Stimulated activated naive CD8-positive, alpha-beta T cell treated with anti-CD3 and anti-CD28 coated beads, Interleukin-15, amount 100 ng/mL, for 72 hours (primary cell): ENCODE measurements at regions not wholly inside any gene's neighbourhood (a gene's known extent, or its start where the extent isn't known, plus 50 kb on each side); places are given as distances from the start of the nearest gene placed in this dataset.
"Not testable (repeated sequence)": the region's sequence is repeated elsewhere in the genome, so short reads cannot be mapped to it uniquely, and the experiment has no call there.

Experiments used
- ATAC-seq: fragments of 150-1000 bp; cut with Tn5 transposase; 2 replicates; pipeline ENCODE4 v1.10.0; 2021; ENCODE audit warnings: mild to moderate bottlenecking, moderate library complexity
- DNase-seq, 2 donors: peaks; one replicate each; pipeline ENCODE4 v3.0.0; 2021 to 2022
- H3K27ac Mint-ChIP-seq, 2 donors: one replicate each; pipeline ENCODE4 v1.8.0; 2022; ENCODE audit warnings: mild to moderate bottlenecking in 2 of 2, mixed read lengths in 2 of 2, moderate library complexity in 2 of 2
- H3K27me3 Mint-ChIP-seq: one replicate; pipeline ENCODE4 v1.8.0; 2022; ENCODE audit warnings: mixed read lengths
- H3K4me1 Mint-ChIP-seq: one replicate; pipeline ENCODE4 v1.8.0; 2022; ENCODE audit warnings: mild to moderate bottlenecking, mixed read lengths
- H3K4me3 Mint-ChIP-seq, 2 donors: one replicate each; pipeline ENCODE4 v1.8.0; 2022; ENCODE audit warnings: mild to moderate bottlenecking in 2 of 2, mixed read lengths in 2 of 2, moderate library complexity in 1 of 2
- H3K9me3 Mint-ChIP-seq, 2 donors: one replicate each; pipeline ENCODE4 v1.8.0; 2022; ENCODE audit warnings: mixed read lengths in 2 of 2

GRCh38 chr2:167753142-167753541 lies 494.3 kb downstream of the STK39 start:
- H3K27ac Mint-ChIP-seq, result no peak overlapping the region
- no peaks in the 10 kb centered on the region for H3K9me3 Mint-ChIP-seq
- no peak for DNase-seq
- H3K4me1 Mint-ChIP-seq, result no peaks in the 10 kb centered on the region
- ATAC-seq, result no peak
- no peaks in the 10 kb centered on the region for H3K27me3 Mint-ChIP-seq
- H3K4me3 Mint-ChIP-seq, result no peak overlapping the region

GRCh38 chr2:167752734-167753133 lies 494.7 kb downstream of the STK39 start:
- no peaks in the 10 kb centered on the region for H3K27me3 Mint-ChIP-seq
- no peak overlapping the region for H3K4me3 Mint-ChIP-seq
- ATAC-seq (no peak), DNase-seq (no peak)
- no peaks in the 10 kb centered on the region for H3K9me3 Mint-ChIP-seq
- H3K27ac Mint-ChIP-seq, result no peak overlapping the region
- no peaks in the 10 kb centered on the region for H3K4me1 Mint-ChIP-seq

- no peaks in the 10 kb centered on the region for H3K9me3 Mint-ChIP-seq
- no peak overlapping the region for H3K4me3 Mint-ChIP-seq
- no peak overlapping the region for H3K27ac Mint-ChIP-seq
- no peaks in the 10 kb centered on the region for H3K27me3 Mint-ChIP-seq
- no peaks in the 10 kb centered on the region for H3K4me1 Mint-ChIP-seq
- DNase-seq (no peak), ATAC-seq (no peak)
Measured at GRCh38 chr2:167750675-167751074, 496.7 kb downstream of the STK39 start.

DNA sequence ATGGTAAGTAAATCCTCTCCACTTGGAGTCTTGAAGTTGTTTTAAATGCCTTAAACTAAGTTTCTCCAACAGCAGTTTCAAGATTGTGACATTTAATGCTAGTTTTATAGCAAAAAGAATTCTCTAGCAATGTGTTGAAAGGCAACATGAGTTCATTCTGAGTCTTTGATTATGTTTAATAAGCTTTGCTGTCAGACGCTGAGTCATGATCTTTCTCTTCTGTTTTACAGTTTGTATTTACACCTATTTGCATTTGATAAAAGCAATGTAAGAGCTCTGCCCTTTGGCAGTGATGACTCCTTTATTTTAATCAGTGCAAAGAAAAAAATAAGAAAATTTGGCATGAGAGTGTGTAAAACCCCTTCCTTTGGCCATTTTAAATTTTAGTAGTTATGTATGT lies 497.7 kb downstream of the STK39 start:
- Mint-ChIP-seq H3K4me1 (no peaks in the 10 kb centered on the region), H3K9me3 (no peaks in the 10 kb centered on the region), H3K27me3 (no peaks in the 10 kb centered on the region), H3K27ac (no peak overlapping the region), H3K4me3 (no peak overlapping the region)
- DNase-seq (no peak), ATAC-seq (no peak)

GRCh38 chr2:167749016-167749415 lies 498.4 kb downstream of the STK39 start:
- ATAC-seq (no peak), DNase-seq (no peak)
- Mint-ChIP-seq H3K27me3 (no peaks in the 10 kb centered on the region), H3K9me3 (no peaks in the 10 kb centered on the region), H3K4me3 (no peak overlapping the region), H3K27ac (no peak overlapping the region), H3K4me1 (no peaks in the 10 kb centered on the region)

DNA sequence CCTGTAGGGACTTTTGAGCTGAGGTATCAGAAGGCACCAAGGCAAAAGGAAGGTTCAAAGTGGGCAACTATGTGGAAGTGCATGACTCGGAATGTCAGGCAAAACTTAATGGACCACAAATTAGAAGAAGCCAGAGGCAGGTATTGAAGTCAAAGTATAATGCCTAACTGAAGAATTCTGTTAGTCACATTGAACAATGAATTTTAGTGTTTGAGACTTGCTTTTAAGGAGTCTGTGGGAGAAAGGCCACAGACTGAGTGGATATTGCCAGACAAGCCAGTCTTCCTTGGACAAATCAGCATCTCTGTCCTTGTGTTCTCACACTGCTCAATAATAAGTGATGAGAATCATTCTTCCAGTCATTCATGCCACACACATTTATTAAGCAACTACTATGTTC lies 498.9 kb downstream of the STK39 start:
- Mint-ChIP-seq H3K4me3 (no peak overlapping the region), H3K27ac (no peak overlapping the region), H3K4me1 (no peaks in the 10 kb centered on the region), H3K9me3 (no peaks in the 10 kb centered on the region), H3K27me3 (no peaks in the 10 kb centered on the region)
- no peak for ATAC-seq
- DNase-seq, result no peak

GRCh38 chr2:167745667-167746066 lies 501.7 kb downstream of the STK39 start:
- ATAC-seq (no peak), DNase-seq (no peak)
- H3K4me1 Mint-ChIP-seq, result no peaks in the 10 kb centered on the region
- no peaks in the 10 kb centered on the region for H3K27me3 Mint-ChIP-seq
- no peaks in the 10 kb centered on the region for H3K9me3 Mint-ChIP-seq
- H3K4me3 Mint-ChIP-seq, result no peak overlapping the region
- no peak overlapping the region for H3K27ac Mint-ChIP-seq

GRCh38 chr2:167739921-167740320 lies 507.5 kb downstream of the STK39 start:
- not testable (repeated sequence) for H3K9me3 Mint-ChIP-seq, DNase-seq, H3K4me1 Mint-ChIP-seq, H3K27me3 Mint-ChIP-seq, H3K27ac Mint-ChIP-seq, H3K4me3 Mint-ChIP-seq, ATAC-seq

GRCh38 chr2:167733747-167734146 lies 513.6 kb downstream of the STK39 start:
- no peaks in the 10 kb centered on the region for H3K4me1 Mint-ChIP-seq
- H3K27ac Mint-ChIP-seq, result no peak overlapping the region
- no peaks in the 10 kb centered on the region for H3K9me3 Mint-ChIP-seq
- DNase-seq (no peak), ATAC-seq (no peak)
- no peaks in the 10 kb centered on the region for H3K27me3 Mint-ChIP-seq
- no peak overlapping the region for H3K4me3 Mint-ChIP-seq

GRCh38 chr2:167732326-167732725 lies 515.1 kb downstream of the STK39 start:
- Mint-ChIP-seq H3K4me3 (no peak overlapping the region), H3K4me1 (no peaks in the 10 kb centered on the region), H3K9me3 (no peaks in the 10 kb centered on the region), H3K27ac (no peak overlapping the region), H3K27me3 (no peaks in the 10 kb centered on the region)
- DNase-seq (no peak), ATAC-seq (no peak)

- no peak overlapping the region for H3K4me3 Mint-ChIP-seq
- ATAC-seq, result no peak
- no peaks in the 10 kb centered on the region for H3K9me3 Mint-ChIP-seq
- DNase-seq, result no peak
- H3K27me3 Mint-ChIP-seq, result no peaks in the 10 kb centered on the region
- no peak overlapping the region for H3K27ac Mint-ChIP-seq
- H3K4me1 Mint-ChIP-seq, result no peaks in the 10 kb centered on the region
Measured at GRCh38 chr2:167729911-167730310, 517.5 kb downstream of the STK39 start.

DNA sequence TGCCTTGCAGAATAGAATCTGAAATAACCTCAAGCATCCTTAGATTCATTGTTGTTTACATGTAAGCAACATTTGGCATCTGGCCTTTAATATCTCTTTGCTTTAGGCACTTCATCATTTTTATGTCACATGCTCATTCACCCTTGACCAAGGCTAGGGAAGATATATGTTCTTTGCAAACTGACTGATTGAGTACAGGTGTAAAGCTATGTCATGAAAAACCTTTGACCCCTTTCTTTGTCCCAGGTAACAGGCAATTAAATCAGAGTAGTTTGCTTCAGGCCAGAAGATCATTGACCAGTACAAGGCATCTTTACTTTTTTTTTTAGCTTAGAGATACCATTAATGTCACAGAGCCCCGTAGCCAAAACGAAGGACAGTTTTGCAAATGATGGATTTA lies 520.6 kb downstream of the STK39 start:
- Mint-ChIP-seq H3K4me1 (no peaks in the 10 kb centered on the region), H3K9me3 (no peaks in the 10 kb centered on the region), H3K27me3 (no peaks in the 10 kb centered on the region), H3K27ac (no peak overlapping the region), H3K4me3 (no peak overlapping the region)
- DNase-seq, result no peak
- no peak for ATAC-seq

- Mint-ChIP-seq H3K4me1 (no peaks in the 10 kb centered on the region), H3K9me3 (no peaks in the 10 kb centered on the region), H3K27ac (no peak overlapping the region), H3K27me3 (no peaks in the 10 kb centered on the region), H3K4me3 (no peak overlapping the region)
- DNase-seq (no peak), ATAC-seq (no peak)
Measured at GRCh38 chr2:167721593-167721992, 525.8 kb downstream of the STK39 start.

DNA sequence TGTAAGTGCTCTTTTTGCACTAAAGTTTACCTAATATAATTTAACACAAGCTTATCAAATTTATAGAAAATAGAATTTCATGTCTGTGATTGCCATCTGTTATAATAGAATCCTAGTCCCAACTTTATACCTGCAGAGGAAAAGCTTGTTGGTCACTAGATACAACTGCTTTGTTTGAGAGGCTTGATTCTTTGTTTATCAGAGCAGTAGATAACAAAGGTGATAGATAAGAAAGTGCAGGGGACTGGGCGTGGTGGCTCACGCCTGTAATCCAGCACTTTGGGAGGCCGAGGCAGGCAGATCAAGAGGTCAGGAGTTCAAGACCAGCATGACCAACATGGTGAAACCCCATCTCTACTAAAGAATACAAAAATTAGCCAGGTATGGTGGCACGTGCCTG lies 528.0 kb downstream of the STK39 start:
- Mint-ChIP-seq H3K4me3 (no peak overlapping the region), H3K27ac (no peak overlapping the region), H3K4me1 (no peaks in the 10 kb centered on the region), H3K9me3 (no peaks in the 10 kb centered on the region), H3K27me3 (no peaks in the 10 kb centered on the region)
- DNase-seq, result no peak
- ATAC-seq, result no peak

DNA sequence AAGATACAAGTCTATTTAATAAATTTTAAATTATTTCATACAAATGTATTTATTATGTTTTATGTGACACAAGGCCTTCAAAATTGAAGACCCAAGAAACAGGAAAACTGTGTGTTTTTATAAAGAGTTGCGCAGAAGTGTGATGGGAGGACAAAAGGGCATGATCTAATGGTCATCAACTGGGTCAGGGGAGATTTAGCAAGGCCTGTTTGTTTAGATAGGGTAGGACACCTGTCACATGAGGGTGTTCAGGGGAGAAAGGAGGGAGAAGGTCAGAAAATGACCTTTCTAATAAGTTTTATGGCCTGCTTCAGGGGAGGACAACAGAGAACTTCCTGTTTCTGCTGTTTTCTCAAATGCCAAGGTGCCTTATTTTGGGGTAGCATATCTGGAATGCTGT lies 528.8 kb downstream of the STK39 start:
- ATAC-seq, result no peak
- no peak for DNase-seq
- Mint-ChIP-seq H3K27me3 (no peaks in the 10 kb centered on the region), H3K9me3 (no peaks in the 10 kb centered on the region), H3K4me1 (no peaks in the 10 kb centered on the region), H3K27ac (no peak overlapping the region), H3K4me3 (no peak overlapping the region)

DNA sequence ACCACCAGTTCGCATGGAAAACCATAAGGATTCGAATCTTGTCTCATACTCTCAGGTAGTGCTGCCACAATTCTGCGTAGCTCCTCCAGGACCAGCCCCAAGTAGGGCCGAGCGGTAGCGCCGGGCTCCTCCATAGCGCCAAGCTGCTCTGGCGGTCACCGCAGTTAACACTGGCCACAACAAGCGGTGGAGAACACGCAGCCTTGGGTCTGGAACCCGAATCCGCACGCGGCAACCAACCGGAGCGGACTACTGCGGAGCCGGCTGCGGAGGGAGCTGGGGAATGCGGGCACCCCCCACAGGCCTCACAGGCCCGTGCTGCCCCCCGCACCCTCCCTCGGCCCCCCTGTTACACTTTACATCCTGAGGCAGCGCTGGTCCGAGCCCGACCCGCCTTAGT lies 531.5 kb downstream of the STK39 start:
- Mint-ChIP-seq H3K9me3 (no peaks in the 10 kb centered on the region), H3K4me3 (no peak overlapping the region)
- no peak for DNase-seq

GRCh38 chr2:167715498-167715897 lies 531.9 kb downstream of the STK39 start:
- not testable (repeated sequence) for ATAC-seq, H3K27me3 Mint-ChIP-seq, H3K4me3 Mint-ChIP-seq, H3K9me3 Mint-ChIP-seq, H3K4me1 Mint-ChIP-seq, H3K27ac Mint-ChIP-seq, DNase-seq

More for the DNA sequence above, 531.5 kb downstream of the STK39 start:
- Mint-ChIP-seq H3K27me3 (no peaks in the 10 kb centered on the region), H3K27ac (no peak overlapping the region), H3K4me1 (no peaks in the 10 kb centered on the region)
- ATAC-seq, result no peak

GRCh38 chr2:167712275-167712674 lies 535.1 kb downstream of the STK39 start:
- DNase-seq (no peak), ATAC-seq (no peak)
- H3K27ac Mint-ChIP-seq, result no peak overlapping the region
- H3K4me3 Mint-ChIP-seq, result no peak overlapping the region
- H3K4me1 Mint-ChIP-seq, result no peaks in the 10 kb centered on the region
- H3K27me3 Mint-ChIP-seq, result peaks cover 11% of the 10 kb centered on the region
- H3K9me3 Mint-ChIP-seq, result no peaks in the 10 kb centered on the region
